ENCODE measurements at regions not wholly inside any gene's neighbourhood (a gene's known extent, or its start where the extent isn't known, plus 50 kb on each side); places are given as distances from the start of the nearest gene placed in this dataset.

DNA sequence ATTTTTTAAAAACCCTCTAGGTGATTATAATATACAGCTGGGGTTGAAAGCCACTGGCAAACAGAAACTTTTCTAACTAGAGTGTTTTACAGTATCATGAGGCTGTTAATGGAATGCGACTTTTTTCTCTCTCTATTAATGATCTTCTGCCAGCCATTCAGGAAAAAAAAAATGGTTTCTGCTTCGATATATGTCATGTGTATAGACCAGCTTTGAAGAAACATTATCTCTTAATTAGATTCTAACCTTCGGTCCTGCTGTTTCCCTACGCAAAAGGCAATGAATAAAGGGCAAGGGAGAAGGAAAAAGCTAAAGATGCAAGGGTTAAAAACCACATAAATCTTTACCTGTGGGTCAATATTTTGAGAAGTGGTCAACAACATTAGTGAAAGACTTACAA lies 1662.1 kb upstream of the TENM3 start:
- DNase-seq (ENCODE audit: insufficient read length) (no peak), FAIRE-seq (no peak)
- TF ChIP-seq POLR2A (IDR thresholded peaks at IDR 0.05; ENCODE audit: low read depth, low read length): no peak
- TF ChIP-seq TAF1 (IDR thresholded peaks at IDR 0.05; ENCODE audit: borderline replicate concordance, low read depth, low read length): no peak
- no peak for TF ChIP-seq POLR2AphosphoS5 (IDR thresholded peaks at IDR 0.05; ENCODE audit: low read depth, low read length)

DNA sequence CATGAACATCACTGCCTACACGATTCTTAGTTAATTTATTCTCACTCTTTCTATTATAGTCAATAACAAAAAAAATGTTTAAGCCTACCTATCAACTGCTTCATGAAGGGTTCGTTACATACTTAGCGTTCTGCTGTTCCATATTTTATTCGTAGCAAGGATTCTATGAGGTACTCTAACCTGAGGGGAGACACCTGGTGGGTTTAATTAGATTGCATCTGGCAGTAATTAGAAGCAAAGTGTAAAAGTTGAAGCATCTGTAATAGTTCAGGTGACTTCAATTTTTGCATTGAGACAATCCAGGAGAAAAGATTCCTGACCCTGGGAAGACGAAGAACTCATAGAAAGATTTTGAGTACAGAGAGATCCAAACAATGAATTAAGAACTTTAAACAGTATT lies 1655.8 kb upstream of the TENM3 start:
- no peak for TF ChIP-seq POLR2AphosphoS5 (IDR thresholded peaks at IDR 0.05; ENCODE audit: low read depth, low read length)
- TF ChIP-seq POLR2A (IDR thresholded peaks at IDR 0.05; ENCODE audit: low read depth, low read length): no peak
- no peak for TF ChIP-seq TAF1 (IDR thresholded peaks at IDR 0.05; ENCODE audit: borderline replicate concordance, low read depth, low read length)
- DNase-seq (ENCODE audit: insufficient read length) (no peak), FAIRE-seq (no peak)

DNA sequence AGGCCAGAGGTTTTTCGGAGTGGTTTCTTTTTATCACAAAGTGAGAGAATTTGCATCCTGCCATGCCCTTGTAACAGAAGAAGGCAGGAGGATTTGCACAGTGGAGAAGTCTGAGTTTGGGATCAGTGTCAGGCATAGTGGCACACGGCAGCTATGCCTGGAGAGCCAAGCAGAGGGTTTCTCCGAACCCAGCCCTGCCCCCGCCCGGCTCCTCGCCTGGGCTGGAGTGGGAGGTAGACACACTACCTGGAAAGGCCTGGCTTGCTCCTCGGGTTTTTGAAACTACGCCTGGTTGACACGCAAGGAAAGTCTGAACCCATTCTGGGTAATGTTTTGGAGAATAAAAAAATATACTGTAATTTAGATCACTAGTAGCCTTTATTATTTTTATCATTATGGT lies 1653.6 kb upstream of the TENM3 start:
- FAIRE-seq: no peak
- TF ChIP-seq POLR2AphosphoS5 (IDR thresholded peaks at IDR 0.05; ENCODE audit: low read depth, low read length) (no peak), POLR2A (IDR thresholded peaks at IDR 0.05; ENCODE audit: low read depth, low read length) (no peak), TAF1 (IDR thresholded peaks at IDR 0.05; ENCODE audit: borderline replicate concordance, low read depth, low read length) (no peak)
- no peak for DNase-seq (ENCODE audit: insufficient read length)

DNA sequence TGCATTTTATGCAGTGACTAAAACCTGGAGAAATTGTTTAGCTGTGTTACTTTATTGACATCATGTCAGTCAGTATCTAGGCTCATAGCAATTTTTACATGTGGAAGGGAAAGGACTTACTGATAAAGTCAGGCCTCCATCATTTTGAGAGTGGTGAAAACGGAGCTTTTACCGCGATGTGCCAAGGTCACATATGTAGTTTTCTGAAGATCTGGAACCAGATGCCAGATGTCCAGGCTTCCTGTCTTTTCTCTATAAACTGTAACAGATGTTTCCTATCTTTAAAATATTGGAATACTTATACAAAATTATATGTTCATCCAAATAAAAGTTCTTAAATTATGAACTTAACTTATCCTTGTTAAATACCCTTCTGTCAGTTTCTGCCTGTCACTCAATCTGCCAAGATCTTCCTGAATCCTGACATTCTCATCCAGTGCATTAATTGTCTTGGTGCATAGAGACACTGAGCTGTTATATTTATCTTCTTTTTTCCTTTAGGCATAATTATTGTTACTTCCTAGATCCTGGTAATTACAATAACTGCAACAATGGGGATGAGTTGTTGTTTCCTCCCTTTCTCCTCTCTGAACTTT lies 1646.2 kb upstream of the TENM3 start:
- TF ChIP-seq POLR2AphosphoS5 (IDR thresholded peaks at IDR 0.05; ENCODE audit: low read depth, low read length) (no peak), POLR2A (IDR thresholded peaks at IDR 0.05; ENCODE audit: low read depth, low read length) (no peak)
- no peak for FAIRE-seq
- no peak for DNase-seq (ENCODE audit: insufficient read length)

DNA sequence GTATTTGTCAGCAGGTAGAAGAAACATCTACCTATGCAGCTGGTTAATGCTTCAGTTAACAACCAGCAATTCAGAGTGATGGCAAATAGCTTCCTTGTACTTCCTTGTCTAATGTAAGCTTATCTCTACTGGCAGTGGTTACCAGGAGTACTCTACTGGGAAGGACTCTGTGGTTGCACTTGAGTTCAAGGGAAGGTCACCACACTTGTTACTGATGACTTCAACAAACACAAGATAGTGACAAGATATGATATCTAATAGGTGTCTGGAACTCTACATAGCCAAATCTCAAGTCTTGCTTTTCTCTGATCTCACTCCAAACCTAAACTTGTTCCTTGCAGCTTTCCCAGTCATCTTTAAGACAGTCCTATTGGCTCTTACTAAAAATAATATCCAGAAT lies 1644.9 kb upstream of the TENM3 start:
- DNase-seq (ENCODE audit: insufficient read length): no peak
- FAIRE-seq: no peak
- TF ChIP-seq POLR2A (IDR thresholded peaks at IDR 0.05; ENCODE audit: low read depth, low read length) (no peak), TAF1 (IDR thresholded peaks at IDR 0.05; ENCODE audit: borderline replicate concordance, low read depth, low read length) (no peak), POLR2AphosphoS5 (IDR thresholded peaks at IDR 0.05; ENCODE audit: low read depth, low read length) (no peak)

DNA sequence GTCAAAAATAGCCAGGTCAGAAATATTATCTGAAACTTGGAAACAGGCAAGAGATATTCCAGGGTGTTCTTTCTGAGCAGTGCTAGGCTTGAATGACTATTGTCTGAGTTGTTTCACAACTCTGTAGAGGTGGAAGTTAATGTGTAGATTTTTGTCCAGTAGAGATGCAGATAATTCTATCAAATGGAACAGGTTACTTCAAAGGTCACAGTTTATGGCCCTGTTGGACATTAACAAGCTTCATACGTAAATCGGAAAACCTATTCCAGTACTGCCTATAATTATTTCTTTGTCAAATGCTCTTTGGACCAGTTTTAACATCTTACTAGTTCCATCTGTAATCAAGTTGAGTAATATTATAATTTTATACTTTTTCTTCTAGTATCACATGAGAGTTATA lies 1639.4 kb upstream of the TENM3 start:
- TF ChIP-seq POLR2AphosphoS5 (IDR thresholded peaks at IDR 0.05; ENCODE audit: low read depth, low read length) (no peak), POLR2A (IDR thresholded peaks at IDR 0.05; ENCODE audit: low read depth, low read length) (no peak), TAF1 (IDR thresholded peaks at IDR 0.05; ENCODE audit: borderline replicate concordance, low read depth, low read length) (no peak)
- FAIRE-seq (no peak), DNase-seq (ENCODE audit: insufficient read length) (no peak)

DNA sequence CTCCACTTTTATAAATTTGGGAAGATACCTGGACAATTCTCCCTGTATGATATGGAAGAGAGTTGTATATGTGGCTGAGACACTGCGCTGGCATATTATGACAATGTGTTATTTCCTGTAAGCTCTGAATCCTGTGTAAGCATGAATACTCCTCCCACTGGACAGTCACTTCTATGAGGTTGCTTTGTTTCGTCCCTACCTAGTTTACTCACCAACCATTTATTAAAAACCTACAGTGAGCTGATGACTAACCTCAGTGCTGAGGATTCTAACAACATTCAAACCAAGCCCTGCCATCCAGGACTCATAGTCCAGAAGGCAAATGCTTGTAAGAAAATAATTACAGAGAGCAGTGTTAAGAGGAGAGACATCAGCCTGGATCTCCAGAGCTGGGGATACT lies 1632.9 kb upstream of the TENM3 start:
- TF ChIP-seq TAF1 (IDR thresholded peaks at IDR 0.05; ENCODE audit: borderline replicate concordance, low read depth, low read length) (no peak), POLR2A (IDR thresholded peaks at IDR 0.05; ENCODE audit: low read depth, low read length) (no peak), POLR2AphosphoS5 (IDR thresholded peaks at IDR 0.05; ENCODE audit: low read depth, low read length) (no peak)
- DNase-seq (ENCODE audit: insufficient read length) (no peak), FAIRE-seq (no peak)

DNA sequence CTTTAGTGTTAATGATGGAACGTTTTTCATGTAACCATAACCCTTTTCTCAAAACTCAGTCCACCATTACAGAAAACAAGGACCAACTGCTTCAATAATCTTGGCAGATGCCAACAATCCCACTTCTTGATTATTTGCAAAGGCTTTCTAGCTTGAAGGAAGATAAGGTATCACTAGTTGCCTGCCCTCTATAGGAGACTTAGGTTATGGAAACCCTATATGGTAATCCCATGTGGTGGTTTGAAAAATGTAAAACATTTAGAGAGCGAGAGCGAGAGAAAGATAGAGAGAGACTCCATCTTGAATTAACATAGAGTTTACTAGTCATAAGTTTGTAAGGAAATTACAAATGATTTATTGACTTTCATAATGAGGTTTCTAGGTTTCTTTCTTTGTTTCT lies 1627.5 kb upstream of the TENM3 start:
- no peak for FAIRE-seq
- no peak for DNase-seq (ENCODE audit: insufficient read length)
- no peak for TF ChIP-seq TAF1 (IDR thresholded peaks at IDR 0.05; ENCODE audit: borderline replicate concordance, low read depth, low read length)
- TF ChIP-seq POLR2A (IDR thresholded peaks at IDR 0.05; ENCODE audit: low read depth, low read length): no peak
- no peak for TF ChIP-seq POLR2AphosphoS5 (IDR thresholded peaks at IDR 0.05; ENCODE audit: low read depth, low read length)

DNA sequence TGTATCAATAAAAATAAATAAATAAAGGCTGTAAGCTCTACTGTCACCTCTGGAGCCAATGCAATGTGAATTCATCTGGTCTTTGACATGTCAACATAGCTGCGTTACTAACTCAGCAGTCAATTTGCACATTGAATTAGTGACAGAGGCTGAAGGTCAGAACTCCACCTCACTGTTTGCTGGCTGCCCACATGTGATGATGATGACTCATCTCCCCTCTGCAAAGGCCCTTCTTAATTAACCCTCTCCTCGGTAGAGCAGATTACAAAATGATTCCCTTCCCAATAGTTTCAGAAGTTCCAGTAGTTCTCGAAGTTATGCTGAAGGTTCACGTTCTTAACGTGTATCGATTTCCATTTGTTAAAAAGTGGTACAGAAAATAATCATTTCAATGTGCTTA lies 1626.0 kb upstream of the TENM3 start:
- TF ChIP-seq TAF1 (IDR thresholded peaks at IDR 0.05; ENCODE audit: borderline replicate concordance, low read depth, low read length) (no peak), POLR2AphosphoS5 (IDR thresholded peaks at IDR 0.05; ENCODE audit: low read depth, low read length) (no peak), POLR2A (IDR thresholded peaks at IDR 0.05; ENCODE audit: low read depth, low read length) (no peak)
- FAIRE-seq (no peak), DNase-seq (ENCODE audit: insufficient read length) (no peak)

DNA sequence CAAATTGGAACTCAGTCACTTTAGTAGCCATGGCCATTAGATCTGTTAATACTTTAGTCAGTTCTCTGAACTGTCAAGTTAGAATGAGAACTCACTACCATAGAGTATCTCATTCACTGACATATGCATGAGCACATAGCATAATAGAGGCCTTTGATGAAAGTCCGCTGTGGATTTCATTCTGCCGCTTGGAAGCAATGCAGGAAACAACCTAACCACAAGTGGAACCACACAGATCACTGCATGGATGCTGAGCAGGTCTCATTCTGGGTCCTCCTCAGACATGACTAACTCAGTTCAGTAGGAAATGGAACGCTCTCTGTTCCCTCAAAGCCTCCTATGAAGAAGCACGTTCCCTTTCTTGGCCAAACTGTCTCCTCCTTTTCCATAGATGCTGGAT lies 1624.8 kb upstream of the TENM3 start:
- FAIRE-seq (no peak), DNase-seq (ENCODE audit: insufficient read length) (no peak)
- TF ChIP-seq POLR2AphosphoS5 (IDR thresholded peaks at IDR 0.05; ENCODE audit: low read depth, low read length) (no peak), TAF1 (IDR thresholded peaks at IDR 0.05; ENCODE audit: borderline replicate concordance, low read depth, low read length) (no peak), POLR2A (IDR thresholded peaks at IDR 0.05; ENCODE audit: low read depth, low read length) (no peak)

DNA sequence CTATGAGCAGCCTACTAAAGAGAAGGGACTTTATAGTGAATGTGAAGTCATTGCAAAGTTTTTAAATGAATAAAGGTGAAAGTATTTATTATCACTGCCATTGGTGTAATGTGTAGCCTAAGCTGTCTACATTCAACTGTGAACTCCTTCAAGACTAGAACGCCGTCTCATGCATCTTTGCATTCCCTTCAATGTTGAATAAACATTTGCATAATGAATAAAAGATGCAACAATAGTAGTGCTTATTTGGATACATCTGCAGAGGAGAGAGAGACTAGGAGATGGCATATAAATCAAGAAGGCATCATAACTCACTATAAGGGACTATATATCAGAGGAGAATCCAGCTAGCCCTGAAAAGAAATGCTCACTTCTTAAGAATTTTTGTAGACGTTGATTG lies 1623.8 kb upstream of the TENM3 start:
- no peak for DNase-seq (ENCODE audit: insufficient read length)
- FAIRE-seq: no peak
- TF ChIP-seq POLR2AphosphoS5 (IDR thresholded peaks at IDR 0.05; ENCODE audit: low read depth, low read length) (no peak), POLR2A (IDR thresholded peaks at IDR 0.05; ENCODE audit: low read depth, low read length) (no peak), TAF1 (IDR thresholded peaks at IDR 0.05; ENCODE audit: borderline replicate concordance, low read depth, low read length) (no peak)

DNA sequence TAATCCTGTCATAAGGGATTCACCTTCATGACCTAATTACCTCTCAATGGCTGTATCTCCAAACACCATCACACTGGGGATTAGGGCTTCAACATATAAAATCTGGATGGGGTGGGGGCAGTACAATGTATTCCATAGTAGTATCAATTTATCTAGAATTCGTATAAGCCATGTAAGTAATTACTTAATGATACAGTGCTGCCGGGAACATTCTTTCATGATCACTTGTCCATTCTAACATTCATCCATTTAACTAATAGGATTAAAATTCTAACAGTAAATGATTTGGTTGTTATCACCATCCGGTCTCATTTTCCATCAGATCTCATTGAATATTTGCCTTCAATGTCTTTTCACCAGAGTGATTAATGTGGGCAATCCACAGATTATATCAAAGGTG lies 1620.9 kb upstream of the TENM3 start:
- DNase-seq (ENCODE audit: insufficient read length) (no peak), FAIRE-seq (no peak)
- no peak for TF ChIP-seq POLR2A (IDR thresholded peaks at IDR 0.05; ENCODE audit: low read depth, low read length)
- no peak for TF ChIP-seq POLR2AphosphoS5 (IDR thresholded peaks at IDR 0.05; ENCODE audit: low read depth, low read length)
- no peak for TF ChIP-seq TAF1 (IDR thresholded peaks at IDR 0.05; ENCODE audit: borderline replicate concordance, low read depth, low read length)

DNA sequence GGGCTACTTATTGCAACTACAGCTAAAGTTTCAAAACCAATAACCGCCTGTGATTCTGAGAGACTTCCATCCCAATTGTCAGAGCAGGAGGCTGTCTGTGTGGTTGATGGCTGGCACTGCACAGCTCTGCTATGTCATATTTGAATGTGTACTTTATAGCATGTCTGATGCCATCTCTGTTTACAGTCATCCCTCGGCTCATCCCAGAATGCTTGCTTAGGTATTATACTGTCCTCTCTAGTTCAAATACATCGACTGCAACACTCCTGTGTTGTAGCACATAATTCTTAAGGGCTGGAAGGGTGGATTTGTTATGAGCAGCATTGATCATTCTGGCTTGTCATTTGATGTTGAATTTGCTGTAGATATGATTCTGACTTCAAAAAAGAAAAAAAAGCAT lies 1617.5 kb upstream of the TENM3 start:
- no peak for DNase-seq (ENCODE audit: insufficient read length)
- FAIRE-seq: no peak
- TF ChIP-seq POLR2A (IDR thresholded peaks at IDR 0.05; ENCODE audit: low read depth, low read length) (no peak), POLR2AphosphoS5 (IDR thresholded peaks at IDR 0.05; ENCODE audit: low read depth, low read length) (no peak), TAF1 (IDR thresholded peaks at IDR 0.05; ENCODE audit: borderline replicate concordance, low read depth, low read length) (no peak)
